ENCODE measurements at regions not wholly inside any gene's neighbourhood (a gene's known extent, or its start where the extent isn't known, plus 50 kb on each side); places are given as distances from the start of the nearest gene placed in this dataset.
"Not testable (repeated sequence)": the region's sequence is repeated elsewhere in the genome, so short reads cannot be mapped to it uniquely, and the experiment has no call there.

DNA sequence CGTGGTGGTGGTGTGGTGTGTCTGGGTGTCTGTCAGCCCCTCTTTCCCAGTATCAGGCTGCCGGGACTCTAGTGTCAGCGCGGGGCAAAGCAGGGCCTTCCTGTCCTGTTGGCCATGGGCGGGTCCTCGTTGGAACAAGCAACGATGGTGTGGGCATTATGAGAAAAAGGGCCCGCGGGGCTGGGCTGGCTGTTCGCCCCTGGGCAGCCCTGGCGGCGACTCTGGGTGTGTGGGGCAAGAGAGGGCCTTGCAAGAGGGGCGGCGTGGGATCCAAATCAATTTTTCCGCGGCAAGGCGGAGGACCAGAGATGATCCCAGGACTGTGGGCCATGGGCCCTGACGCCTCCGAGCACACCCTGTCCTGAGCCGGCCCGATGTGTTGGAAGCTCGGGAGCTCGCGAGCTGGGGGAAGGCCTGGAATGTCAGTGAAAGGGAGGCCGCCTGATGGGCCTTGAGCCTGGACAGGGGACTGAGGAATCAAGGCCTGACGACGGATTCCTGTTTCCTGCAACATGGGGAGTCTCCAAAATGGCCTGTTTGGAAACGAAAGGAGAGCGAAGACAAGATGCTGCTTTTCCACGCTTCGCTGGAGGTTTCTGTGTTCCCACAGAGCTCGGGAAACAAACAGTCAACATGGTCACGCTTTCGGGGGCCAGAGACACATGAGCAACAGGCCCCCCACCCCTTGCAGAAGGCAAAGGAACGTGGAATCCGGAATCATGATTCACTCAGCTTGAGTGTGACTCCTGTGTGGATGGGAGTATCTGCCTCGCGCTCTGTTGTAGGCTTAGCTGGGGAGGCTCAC, 364.7 kb upstream of the DEFB115 start:
- H3K9me3 ChIP-seq (ENCODE audit: control insufficient read depth in 4 of 4, low read length in 3 of 4), result no peaks in the 10 kb centered on the region
- DNase-seq (ENCODE audit: low spot score), result no peak
- TF ChIP-seq, protein P1, sequence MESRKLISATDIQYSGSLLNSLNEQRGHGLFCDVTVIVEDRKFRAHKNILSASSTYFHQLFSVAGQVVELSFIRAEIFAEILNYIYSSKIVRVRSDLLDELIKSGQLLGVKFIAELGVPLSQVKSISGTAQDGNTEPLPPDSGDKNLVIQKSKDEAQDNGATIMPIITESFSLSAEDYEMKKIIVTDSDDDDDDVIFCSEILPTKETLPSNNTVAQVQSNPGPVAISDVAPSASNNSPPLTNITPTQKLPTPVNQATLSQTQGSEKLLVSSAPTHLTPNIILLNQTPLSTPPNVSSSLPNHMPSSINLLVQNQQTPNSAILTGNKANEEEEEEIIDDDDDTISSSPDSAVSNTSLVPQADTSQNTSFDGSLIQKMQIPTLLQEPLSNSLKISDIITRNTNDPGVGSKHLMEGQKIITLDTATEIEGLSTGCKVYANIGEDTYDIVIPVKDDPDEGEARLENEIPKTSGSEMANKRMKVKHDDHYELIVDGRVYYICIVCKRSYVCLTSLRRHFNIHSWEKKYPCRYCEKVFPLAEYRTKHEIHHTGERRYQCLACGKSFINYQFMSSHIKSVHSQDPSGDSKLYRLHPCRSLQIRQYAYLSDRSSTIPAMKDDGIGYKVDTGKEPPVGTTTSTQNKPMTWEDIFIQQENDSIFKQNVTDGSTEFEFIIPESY (IDR thresholded peaks at IDR 0.05), result no peak
- TF ChIP-seq HNF4A (conservative IDR thresholded peaks at IDR 0.05), result no peak
- no peak for TF ChIP-seq HNF4G (IDR thresholded peaks at IDR 0.05)
- no peak for TF ChIP-seq JUND (IDR thresholded peaks at IDR 0.05)
- TF ChIP-seq SP1 (IDR thresholded peaks at IDR 0.05), result no peak
- WGBS, result 14% methylated on average over 38 of the region's 38 CpGs
- H3K4me3 ChIP-seq (ENCODE audit: low read depth in 1 of 3, low read length in 3 of 3), result no peak overlapping the region
- no peak overlapping the region for H3K27ac ChIP-seq (ENCODE audit: low read depth in 1 of 2, low read length in 2 of 2)
- H3K27me3 ChIP-seq (ENCODE audit: control insufficient read depth in 4 of 4, insufficient read depth in 4 of 4, low read length in 3 of 4), result peaks cover 0 to 4% (median 0%) of the 10 kb centered on the region in 4 donors
- H3K9ac ChIP-seq (ENCODE audit: low read depth in 1 of 2, low read length in 2 of 2), result no peak overlapping the region
- H3K4me1 ChIP-seq (ENCODE audit: control insufficient read depth in 4 of 4, insufficient read depth in 4 of 4, low read length in 3 of 4), result no peaks in the 10 kb centered on the region
- no peaks in the 10 kb centered on the region for H3K36me3 ChIP-seq (ENCODE audit: control insufficient read depth in 4 of 4, insufficient read depth in 3 of 4, low read depth in 1 of 4, low read length in 3 of 4)

DNA sequence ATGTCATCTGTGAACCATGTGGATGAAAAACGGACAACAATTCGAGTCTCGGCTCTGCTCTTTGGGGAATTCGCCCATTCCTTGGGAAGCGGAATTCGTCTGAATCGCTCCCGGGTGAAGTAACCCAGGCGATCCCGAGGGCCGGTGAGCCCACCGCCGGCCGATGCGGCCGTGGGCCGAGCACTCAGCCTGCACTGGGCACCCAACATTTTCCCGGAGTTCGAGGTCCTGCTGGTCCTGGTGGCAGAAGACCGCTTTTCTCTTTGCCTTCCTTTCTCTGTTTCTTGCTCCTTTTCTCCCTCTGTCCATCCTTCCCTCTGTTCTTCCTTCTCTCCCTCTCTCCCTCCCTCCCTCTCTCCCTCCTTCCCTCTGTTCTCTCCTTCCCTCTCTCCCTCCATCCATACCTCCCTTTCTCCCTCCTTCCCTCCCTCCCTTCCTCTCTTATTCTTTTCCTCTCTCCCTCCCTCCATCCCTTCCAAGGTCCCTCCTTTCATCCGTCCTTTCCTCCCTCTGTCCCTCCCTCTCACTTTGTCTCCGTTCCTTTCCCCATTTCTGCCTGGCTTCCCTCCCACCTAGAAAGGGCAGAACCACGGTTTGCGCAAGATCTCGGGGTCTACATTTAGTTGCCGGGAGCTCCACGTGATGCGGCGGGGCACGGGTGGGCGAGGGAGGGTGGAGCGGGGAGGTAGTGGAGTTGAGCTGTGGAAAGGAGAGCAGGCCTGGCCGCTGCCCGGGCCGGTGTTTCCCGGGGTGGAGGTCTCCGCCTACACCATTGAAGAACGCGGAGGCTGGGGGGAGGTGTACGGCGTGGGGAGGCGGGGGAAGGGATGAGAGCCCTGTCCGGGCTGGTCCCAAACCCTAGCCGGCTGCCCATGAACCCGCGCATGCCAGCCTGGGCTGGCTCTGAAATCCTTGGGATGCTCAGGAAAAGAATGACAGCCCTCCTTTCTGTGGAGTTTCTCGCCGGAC, 363.8 kb upstream of the DEFB115 start:
- not testable (repeated sequence) for H3K9ac ChIP-seq (ENCODE audit: low read depth in 1 of 2, low read length in 2 of 2); H3K4me1 ChIP-seq (ENCODE audit: control insufficient read depth in 4 of 4, insufficient read depth in 4 of 4, low read length in 3 of 4); H3K4me3 ChIP-seq (ENCODE audit: low read depth in 1 of 3, low read length in 3 of 3); H3K27me3 ChIP-seq (ENCODE audit: control insufficient read depth in 4 of 4, insufficient read depth in 4 of 4, low read length in 3 of 4); H3K36me3 ChIP-seq (ENCODE audit: control insufficient read depth in 4 of 4, insufficient read depth in 3 of 4, low read depth in 1 of 4, low read length in 3 of 4); H3K9me3 ChIP-seq (ENCODE audit: control insufficient read depth in 4 of 4, low read length in 3 of 4); H3K27ac ChIP-seq (ENCODE audit: low read depth in 1 of 2, low read length in 2 of 2); DNase-seq (ENCODE audit: low spot score)
- WGBS, result 12% methylated on average over 48 of the region's 48 CpGs

DNA sequence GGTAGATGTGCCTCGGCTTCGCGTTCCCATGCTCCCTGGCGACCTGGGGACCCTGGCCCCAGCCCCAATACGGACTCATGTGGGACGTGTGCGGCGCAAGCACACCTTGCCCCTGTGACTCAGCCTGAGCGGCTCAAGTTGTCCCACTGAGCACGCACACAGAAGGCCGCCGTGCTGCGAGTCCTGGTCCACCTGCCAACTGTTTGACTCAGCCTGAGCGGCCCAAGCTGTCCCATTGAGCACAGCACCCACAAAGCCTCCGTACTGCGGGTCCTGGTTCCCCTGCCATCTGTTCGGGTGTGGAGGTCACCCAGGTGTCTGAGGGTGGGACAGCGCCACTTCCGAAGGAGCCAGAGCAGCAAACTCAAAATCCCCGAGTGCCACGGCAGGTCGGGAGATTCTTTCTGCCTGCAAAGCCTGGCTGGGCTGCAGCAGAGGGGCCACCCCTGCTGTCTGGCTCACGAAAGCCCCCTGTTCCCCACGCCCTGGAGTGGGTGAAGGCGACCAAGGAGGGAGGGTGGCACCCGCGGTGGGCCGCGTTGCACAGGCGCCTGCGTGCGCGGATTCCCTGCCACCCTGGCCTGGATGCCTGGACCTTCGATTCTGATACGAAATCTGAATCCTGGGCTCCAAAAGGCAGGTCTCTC, 362.6 kb upstream of the DEFB115 start:
- 10% methylated on average over 35 of the region's 35 CpGs for WGBS
- not testable (repeated sequence) for H3K27ac ChIP-seq (ENCODE audit: low read depth in 1 of 2, low read length in 2 of 2); H3K9ac ChIP-seq (ENCODE audit: low read depth in 1 of 2, low read length in 2 of 2); H3K27me3 ChIP-seq (ENCODE audit: control insufficient read depth in 4 of 4, insufficient read depth in 4 of 4, low read length in 3 of 4); H3K9me3 ChIP-seq (ENCODE audit: control insufficient read depth in 4 of 4, low read length in 3 of 4); H3K4me1 ChIP-seq (ENCODE audit: control insufficient read depth in 4 of 4, insufficient read depth in 4 of 4, low read length in 3 of 4); H3K4me3 ChIP-seq (ENCODE audit: low read depth in 1 of 3, low read length in 3 of 3); H3K36me3 ChIP-seq (ENCODE audit: control insufficient read depth in 4 of 4, insufficient read depth in 3 of 4, low read depth in 1 of 4, low read length in 3 of 4); DNase-seq (ENCODE audit: low spot score)

DNA sequence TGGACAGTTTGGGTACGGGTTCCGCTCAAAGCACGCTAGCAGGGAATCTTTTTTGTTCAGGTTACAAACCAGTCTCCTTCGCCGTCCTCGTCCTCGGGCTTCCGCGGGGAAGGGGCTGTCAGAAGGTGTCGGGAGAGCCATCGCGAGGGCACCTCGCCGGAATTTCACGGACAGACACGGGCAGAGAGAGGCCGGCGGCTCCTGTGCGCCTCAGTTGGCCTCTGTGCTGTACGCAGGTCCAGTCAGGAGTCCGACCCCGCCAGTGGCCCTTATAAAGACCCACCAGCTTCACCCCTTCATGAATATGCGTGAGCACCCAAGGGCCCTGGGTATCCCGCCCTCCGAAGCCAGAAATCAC, 362.1 kb upstream of the DEFB115 start:
- H3K9ac ChIP-seq (ENCODE audit: low read depth in 1 of 2, low read length in 2 of 2); H3K27me3 ChIP-seq (ENCODE audit: control insufficient read depth in 4 of 4, insufficient read depth in 4 of 4, low read length in 3 of 4); DNase-seq (ENCODE audit: low spot score); H3K4me3 ChIP-seq (ENCODE audit: low read depth in 1 of 3, low read length in 3 of 3); H3K27ac ChIP-seq (ENCODE audit: low read depth in 1 of 2, low read length in 2 of 2); H3K9me3 ChIP-seq (ENCODE audit: control insufficient read depth in 4 of 4, low read length in 3 of 4); H3K4me1 ChIP-seq (ENCODE audit: control insufficient read depth in 4 of 4, insufficient read depth in 4 of 4, low read length in 3 of 4); H3K36me3 ChIP-seq (ENCODE audit: control insufficient read depth in 4 of 4, insufficient read depth in 3 of 4, low read depth in 1 of 4, low read length in 3 of 4): not testable (repeated sequence)
- WGBS, result 11% methylated on average over 25 of the region's 25 CpGs

DNA sequence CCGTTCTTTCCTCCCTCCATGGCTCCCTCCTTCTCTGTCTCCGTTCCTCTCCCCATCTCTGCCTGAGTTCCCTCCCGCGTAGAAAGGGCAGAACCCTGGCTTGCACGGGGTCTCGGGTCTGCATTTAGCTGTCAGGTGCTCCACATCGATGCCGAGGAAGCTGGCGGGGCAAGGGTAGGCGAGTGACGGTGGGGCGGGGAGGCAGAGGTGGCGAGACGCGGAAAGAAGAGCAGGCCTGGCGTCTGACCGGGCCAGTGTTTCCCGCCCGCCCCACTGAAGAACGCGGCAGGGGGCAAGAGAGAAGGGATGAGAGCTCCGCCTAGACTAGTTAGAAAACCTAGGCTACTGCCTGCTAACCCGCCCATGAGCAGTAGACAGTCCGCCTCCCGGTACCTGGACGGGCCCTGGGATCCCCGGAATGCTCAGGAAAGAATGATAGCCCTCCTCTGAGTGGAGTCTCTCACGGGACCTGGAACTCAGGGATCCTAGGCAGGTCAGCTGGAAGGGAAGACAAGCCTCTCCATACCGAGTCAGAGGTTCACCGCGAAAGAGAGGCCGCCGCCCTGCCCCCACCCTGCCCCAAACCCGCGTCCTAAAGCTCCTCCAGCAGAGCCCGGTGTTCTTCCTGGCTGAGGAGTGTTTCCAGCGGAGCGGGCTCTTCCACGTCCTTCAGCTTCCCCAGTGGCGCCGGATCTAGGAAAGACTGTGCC, 357.9 kb upstream of the DEFB115 start:
- not testable (repeated sequence) for H3K9me3 ChIP-seq (ENCODE audit: control insufficient read depth in 4 of 4, low read length in 3 of 4); H3K36me3 ChIP-seq (ENCODE audit: control insufficient read depth in 4 of 4, insufficient read depth in 3 of 4, low read depth in 1 of 4, low read length in 3 of 4); DNase-seq (ENCODE audit: low spot score); H3K9ac ChIP-seq (ENCODE audit: low read depth in 1 of 2, low read length in 2 of 2); H3K4me1 ChIP-seq (ENCODE audit: control insufficient read depth in 4 of 4, insufficient read depth in 4 of 4, low read length in 3 of 4); H3K27ac ChIP-seq (ENCODE audit: low read depth in 1 of 2, low read length in 2 of 2); H3K27me3 ChIP-seq (ENCODE audit: control insufficient read depth in 4 of 4, insufficient read depth in 4 of 4, low read length in 3 of 4); H3K4me3 ChIP-seq (ENCODE audit: low read depth in 1 of 3, low read length in 3 of 3)
- WGBS, result 10% methylated on average over 41 of the region's 41 CpGs

DNA sequence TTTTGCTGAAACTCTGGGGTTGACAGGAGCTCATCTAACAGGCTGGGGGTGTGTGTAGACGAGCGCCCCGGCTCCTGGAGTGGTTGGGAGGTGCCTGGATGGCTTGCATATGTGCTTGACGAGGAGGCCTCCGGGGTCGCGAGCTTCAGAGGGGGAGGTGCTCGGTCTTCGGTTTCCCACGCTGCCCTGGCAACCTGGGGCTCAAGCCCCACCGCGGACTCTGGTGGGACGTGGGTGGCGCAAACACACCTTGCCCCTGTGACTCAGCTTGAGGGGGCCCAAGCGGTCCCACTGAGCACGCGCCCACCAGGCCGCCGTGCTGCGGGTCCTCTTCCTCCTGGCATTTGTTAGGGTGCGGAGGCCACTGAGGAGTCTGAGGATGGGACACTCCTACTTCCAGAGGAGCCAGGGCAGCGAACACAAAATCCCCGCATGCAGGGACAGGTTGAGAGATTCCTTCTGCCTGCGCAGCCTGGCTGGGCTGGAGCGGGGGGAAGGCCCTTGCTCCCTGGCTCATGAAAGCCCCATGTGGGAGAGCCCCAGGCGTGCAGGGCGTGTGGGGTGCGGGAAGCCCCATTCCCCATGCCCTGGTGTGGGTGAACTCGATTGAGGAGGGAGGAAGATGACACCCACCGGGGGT, 357.3 kb upstream of the DEFB115 start:
- DNase-seq (ENCODE audit: low spot score); H3K4me3 ChIP-seq (ENCODE audit: low read depth in 1 of 3, low read length in 3 of 3); H3K9me3 ChIP-seq (ENCODE audit: control insufficient read depth in 4 of 4, low read length in 3 of 4); H3K27me3 ChIP-seq (ENCODE audit: control insufficient read depth in 4 of 4, insufficient read depth in 4 of 4, low read length in 3 of 4); H3K27ac ChIP-seq (ENCODE audit: low read depth in 1 of 2, low read length in 2 of 2); H3K4me1 ChIP-seq (ENCODE audit: control insufficient read depth in 4 of 4, insufficient read depth in 4 of 4, low read length in 3 of 4); H3K9ac ChIP-seq (ENCODE audit: low read depth in 1 of 2, low read length in 2 of 2); H3K36me3 ChIP-seq (ENCODE audit: control insufficient read depth in 4 of 4, insufficient read depth in 3 of 4, low read depth in 1 of 4, low read length in 3 of 4): not testable (repeated sequence)
- WGBS, result 23% methylated on average over 30 of the region's 30 CpGs

Data from liver (tissue), 7 donors.